IPS-11a (cell line): ENCODE measurements at regions not wholly inside any gene's neighbourhood (a gene's known extent, or its start where the extent isn't known, plus 50 kb on each side); places are given as distances from the start of the nearest gene placed in this dataset.
"Not testable (repeated sequence)": the region's sequence is repeated elsewhere in the genome, so short reads cannot be mapped to it uniquely, and the experiment has no call there.

Experiments used
- H3K4me3 ChIP-seq: one replicate; pipeline ENCODE4 v1.5.1; 2013; ENCODE audit warnings: low read depth, low read length, control low read depth

- H3K4me3 ChIP-seq = no peak overlapping the region
Observed at GRCh38 chr3:87796137-87796842, 262.5 kb downstream of the CGGBP1 start.

GRCh38 chr3:87795701-87796100 is 263.1 kb downstream of the CGGBP1 start:
- H3K4me3 ChIP-seq = no peak overlapping the region

- H3K4me3 ChIP-seq = peak overlapping the region; percentile 58
Observed at GRCh38 chr3:87793337-87793877, 265.4 kb downstream of the CGGBP1 start.

- H3K4me3 ChIP-seq = peak within 1 kb of the TSS; percentile 58
Observed at GRCh38 chr3:87792534-87793336, 266.1 kb downstream of the CGGBP1 start, which contains the start of gene HTR1F. Gene HTR1F, plus strand, starts transcription at chr3:87792706.

GRCh38 chr3:87792198-87792533 is 266.6 kb downstream of the CGGBP1 start:
- peak overlapping the region; percentile 58 for H3K4me3 ChIP-seq

- no peak overlapping the region for H3K4me3 ChIP-seq
Observed at GRCh38 chr3:87791248-87792027, 267.4 kb downstream of the CGGBP1 start.

GRCh38 chr3:87789049-87789448 is 269.8 kb downstream of the CGGBP1 start:
- H3K4me3 ChIP-seq = not testable (repeated sequence)

- no peak overlapping the region for H3K4me3 ChIP-seq
Observed at GRCh38 chr3:87788516-87788915, 270.3 kb downstream of the CGGBP1 start.

GRCh38 chr3:87780811-87781210 is 278.0 kb downstream of the CGGBP1 start:
- H3K4me3 ChIP-seq = no peak overlapping the region

- no peak overlapping the region for H3K4me3 ChIP-seq
Observed at GRCh38 chr3:87778876-87779275, 279.9 kb downstream of the CGGBP1 start.

- H3K4me3 ChIP-seq = no peak overlapping the region
Observed at GRCh38 chr3:87771337-87772192, 287.2 kb downstream of the CGGBP1 start.

GRCh38 chr3:87766721-87767120 is 292.1 kb downstream of the CGGBP1 start:
- H3K4me3 ChIP-seq = no peak overlapping the region

GRCh38 chr3:87765256-87765655 is 293.5 kb downstream of the CGGBP1 start:
- H3K4me3 ChIP-seq = no peak overlapping the region

GRCh38 chr3:87761795-87762194 is 297.0 kb downstream of the CGGBP1 start:
- H3K4me3 ChIP-seq = no peak overlapping the region

- H3K4me3 ChIP-seq = no peak overlapping the region
Observed at GRCh38 chr3:87761341-87761740, 297.5 kb downstream of the CGGBP1 start.

GRCh38 chr3:87756616-87757015 is 302.2 kb downstream of the CGGBP1 start:
- no peak overlapping the region for H3K4me3 ChIP-seq

GRCh38 chr3:87755852-87756251 is 303.0 kb downstream of the CGGBP1 start:
- H3K4me3 ChIP-seq = no peak overlapping the region

GRCh38 chr3:87742250-87742649 is 316.6 kb downstream of the CGGBP1 start:
- no peak overlapping the region for H3K4me3 ChIP-seq

GRCh38 chr3:87740894-87741293 is 317.9 kb downstream of the CGGBP1 start:
- H3K4me3 ChIP-seq = not testable (repeated sequence)

GRCh38 chr3:87737817-87738216 is 321.0 kb downstream of the CGGBP1 start:
- not testable (repeated sequence) for H3K4me3 ChIP-seq
